ENCODE measurements at regions not wholly inside any gene's neighbourhood (a gene's known extent, or its start where the extent isn't known, plus 50 kb on each side); places are given as distances from the start of the nearest gene placed in this dataset.
"Not testable (repeated sequence)": the region's sequence is repeated elsewhere in the genome, so short reads cannot be mapped to it uniquely, and the experiment has no call there.

GRCh38 chr2:208807756-208808155, 401.2 kb downstream of the PTH2R start:
- DNase-seq = no peak

DNA sequence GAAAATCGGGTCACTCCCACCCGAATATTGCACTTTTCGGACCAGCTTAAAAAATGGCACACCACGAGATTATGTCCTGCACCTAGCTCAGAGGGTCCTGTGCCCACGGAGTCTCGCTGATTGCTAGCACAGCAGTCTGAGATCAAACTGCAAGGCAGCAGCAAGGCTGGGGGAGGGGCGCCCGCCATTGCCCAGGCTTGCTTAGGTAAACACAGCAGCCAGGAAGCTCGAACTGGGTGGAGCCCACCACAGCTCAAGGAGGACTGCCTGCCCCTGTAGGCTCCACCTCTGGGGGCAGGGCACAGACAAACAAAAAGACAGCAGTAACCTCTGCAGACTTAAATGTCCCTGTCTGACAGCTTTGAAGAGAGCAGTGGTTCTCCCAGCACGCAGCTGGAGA, 405.3 kb downstream of the PTH2R start:
- DNase-seq = not testable (repeated sequence)

GRCh38 chr2:208819190-208819589, 412.6 kb downstream of the PTH2R start:
- DNase-seq = no peak

DNA sequence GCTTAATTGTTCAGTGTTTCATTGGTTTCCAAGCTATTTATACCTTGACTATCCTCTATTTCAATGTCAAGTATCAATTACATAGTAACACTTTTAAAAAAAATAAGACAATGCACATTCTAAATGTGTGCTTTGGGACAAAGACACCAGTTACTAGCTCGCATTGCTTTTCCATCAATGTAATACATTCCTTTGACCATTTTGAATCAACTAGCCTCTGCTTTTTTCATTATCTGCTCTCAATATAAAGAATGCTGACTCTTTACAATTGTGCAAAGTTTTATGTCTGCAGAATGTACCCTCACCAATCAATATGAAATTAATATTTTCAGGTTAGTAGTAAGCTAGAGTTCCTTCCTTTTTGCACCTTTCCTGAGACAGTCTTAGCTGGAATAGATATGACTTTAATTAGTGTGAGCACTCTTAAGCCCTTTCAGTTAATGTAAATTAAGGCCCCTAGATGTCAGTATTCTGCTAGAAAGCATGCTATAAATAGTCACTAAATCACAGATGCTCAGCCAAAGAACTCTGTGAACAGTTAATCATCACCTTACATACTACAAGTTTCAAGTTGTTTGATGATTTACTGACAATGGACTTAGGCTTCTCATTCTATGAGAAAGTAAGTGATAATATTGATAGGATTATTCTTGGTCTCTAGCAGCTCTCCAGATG, 413.6 kb downstream of the PTH2R start:
- DNase-seq = peak in 1 of 2 experiments; percentile 35

GRCh38 chr2:208827109-208827508, 420.5 kb downstream of the PTH2R start:
- DNase-seq = no peak

- DNase-seq = no peak
Measured at GRCh38 chr2:208827549-208828221, 421.1 kb downstream of the PTH2R start.

- no peak for DNase-seq
Measured at GRCh38 chr2:208830203-208830602, 423.6 kb downstream of the PTH2R start.

DNA sequence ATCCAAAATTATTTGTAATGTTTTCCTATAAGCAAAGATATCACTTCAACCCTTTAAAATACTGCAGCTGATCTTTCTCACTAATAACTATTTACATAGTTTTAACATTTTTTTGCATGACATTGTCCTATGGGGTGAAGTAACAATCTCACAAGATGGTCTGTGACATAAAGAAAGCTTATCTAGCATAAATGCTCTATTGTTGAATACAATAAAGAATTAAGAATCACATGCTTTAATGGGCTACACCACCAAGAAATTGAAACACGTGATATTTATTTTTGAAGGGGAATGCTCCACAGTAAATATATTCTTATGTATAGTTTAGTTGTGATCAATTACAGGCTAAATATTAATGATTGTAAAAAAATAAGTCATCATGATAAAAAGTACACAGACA, 441.1 kb downstream of the PTH2R start:
- no peak for DNase-seq

- no peak for DNase-seq
Measured at GRCh38 chr2:208854717-208855116, 448.1 kb downstream of the PTH2R start.

DNA sequence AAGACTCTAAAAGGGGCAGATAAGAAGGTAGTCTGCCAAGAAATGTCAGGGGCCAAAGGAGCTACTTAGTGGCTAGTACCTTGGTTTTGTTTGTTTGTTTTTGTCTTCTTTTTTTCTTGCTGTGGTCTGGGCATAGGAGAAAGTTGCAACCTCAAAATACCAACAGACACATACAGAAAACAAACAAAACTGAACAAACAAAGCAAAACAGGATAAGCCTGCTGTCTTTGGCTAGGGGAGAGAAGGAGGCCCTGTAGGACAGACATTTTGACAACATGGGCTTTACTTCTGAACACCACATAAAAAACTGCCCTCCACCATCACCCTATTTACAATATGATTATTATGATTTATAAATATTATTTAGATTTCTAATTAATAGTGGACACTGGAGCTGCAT, 460.8 kb downstream of the PTH2R start:
- no peak for DNase-seq

DNA sequence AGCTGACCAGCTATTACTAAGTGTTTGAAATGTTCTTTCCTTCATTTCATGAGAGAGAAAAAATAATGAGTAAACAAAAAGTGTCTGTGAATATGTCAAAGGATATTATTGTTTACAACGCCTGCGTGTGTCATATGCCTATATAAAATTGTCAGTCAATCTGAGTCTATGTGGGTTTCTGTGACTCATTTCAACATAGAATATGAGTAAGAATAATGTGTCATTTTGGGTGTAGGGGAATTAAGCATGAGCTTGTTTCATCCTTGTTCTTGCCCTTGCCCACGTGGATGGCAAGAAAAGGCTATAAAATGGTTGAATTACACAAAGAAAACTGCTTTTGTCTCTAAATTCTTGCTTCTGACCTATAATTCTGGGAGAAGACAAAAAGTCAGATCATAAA, 466.0 kb downstream of the PTH2R start:
- no peak for DNase-seq

GRCh38 chr2:208879666-208880065, 473.1 kb downstream of the PTH2R start:
- no peak for DNase-seq

GRCh38 chr2:208880171-208880570, 473.6 kb downstream of the PTH2R start:
- no peak for DNase-seq

DNA sequence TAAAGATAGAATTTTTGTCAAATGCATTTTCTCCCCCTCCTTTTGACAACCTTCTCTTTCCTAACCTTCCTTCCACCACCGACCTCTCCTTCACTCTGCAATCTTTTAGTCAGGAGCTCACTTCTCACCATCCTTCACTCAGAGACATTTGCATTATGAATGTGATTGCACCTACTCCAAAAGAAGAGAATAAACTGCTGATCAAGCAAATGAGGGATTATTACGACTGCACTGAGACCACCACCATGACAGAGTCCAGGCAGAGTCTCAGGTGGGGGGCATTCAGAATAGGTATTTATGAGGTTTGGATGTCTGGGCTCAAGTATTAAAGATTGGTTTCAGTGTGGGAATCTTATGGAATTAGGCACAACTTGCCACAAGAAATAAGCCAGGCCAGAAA, 483.9 kb downstream of the PTH2R start:
- DNase-seq = no peak

DNA sequence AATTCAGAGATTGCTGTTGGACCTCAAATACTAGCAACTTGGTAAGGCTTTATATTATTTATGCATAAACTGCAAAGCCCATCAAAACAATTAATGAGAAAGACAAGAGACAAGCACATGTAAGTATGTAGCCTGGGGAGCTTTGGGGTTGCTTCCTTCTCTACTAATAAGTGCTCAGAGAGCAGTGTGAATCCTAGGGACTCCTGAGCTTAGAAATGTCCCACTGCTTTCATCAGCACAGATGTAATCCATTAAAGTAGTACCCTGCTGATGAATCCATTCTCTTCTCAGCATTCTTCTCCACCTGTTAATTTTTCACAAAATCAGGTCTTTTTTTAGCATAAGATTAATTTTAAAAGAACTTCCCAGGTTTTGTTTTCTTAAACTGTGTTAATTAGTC, 485.6 kb downstream of the PTH2R start:
- DNase-seq = no peak

- no peak for DNase-seq
Measured at GRCh38 chr2:208906330-208906729, 499.7 kb downstream of the PTH2R start.

DNA sequence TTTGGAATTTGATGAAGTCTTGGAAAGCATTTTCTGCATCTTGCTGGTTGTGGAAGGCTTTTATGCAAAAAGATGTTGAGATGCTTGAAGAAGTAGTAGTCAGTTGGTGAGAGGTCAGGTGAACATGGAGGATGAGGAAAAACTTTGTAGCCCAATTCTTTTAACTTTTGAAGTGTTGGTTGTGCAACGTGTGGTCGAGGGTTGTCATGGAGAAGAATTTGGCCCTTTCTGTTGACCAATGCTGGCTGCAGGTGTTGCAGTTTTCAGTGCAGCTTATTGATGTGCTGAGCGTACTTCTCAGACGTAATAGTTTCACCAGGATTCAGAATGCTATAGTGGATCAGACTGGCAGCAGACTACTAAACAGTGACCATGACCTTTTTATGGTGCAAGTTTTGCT, 508.4 kb upstream of the MAP2 start:
- no peak for DNase-seq

- no peak for DNase-seq
Measured at GRCh38 chr2:208916881-208917280, 507.0 kb upstream of the MAP2 start.

GRCh38 chr2:208921358-208921757, 502.5 kb upstream of the MAP2 start:
- DNase-seq = not testable (repeated sequence)

- no peak for DNase-seq
Measured at GRCh38 chr2:208927867-208928266, 496.0 kb upstream of the MAP2 start.

- DNase-seq = no peak
Measured at GRCh38 chr2:208929139-208929864, 494.5 kb upstream of the MAP2 start.

- DNase-seq = no peak
Measured at GRCh38 chr2:208929894-208930427, 493.9 kb upstream of the MAP2 start.

DNA sequence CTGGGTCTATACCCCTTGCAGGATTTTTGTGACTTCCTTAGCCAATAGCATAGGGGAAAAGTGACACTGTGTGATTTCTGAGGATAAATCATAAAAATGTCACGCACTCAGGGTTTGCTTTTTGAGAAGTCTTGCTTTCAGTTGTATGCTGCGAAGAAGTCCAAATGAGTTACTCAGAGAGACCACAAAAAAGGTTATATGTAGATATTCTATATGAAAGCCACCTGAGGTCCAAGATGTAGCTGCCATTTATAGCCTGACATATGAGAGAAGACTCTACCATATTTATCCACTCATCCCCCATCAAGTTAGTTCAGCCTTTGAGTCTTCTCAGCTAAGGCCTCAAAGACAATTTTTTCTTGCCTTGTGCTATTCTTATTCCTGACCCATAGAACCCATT, 488.3 kb upstream of the MAP2 start:
- DNase-seq = no peak

DNA sequence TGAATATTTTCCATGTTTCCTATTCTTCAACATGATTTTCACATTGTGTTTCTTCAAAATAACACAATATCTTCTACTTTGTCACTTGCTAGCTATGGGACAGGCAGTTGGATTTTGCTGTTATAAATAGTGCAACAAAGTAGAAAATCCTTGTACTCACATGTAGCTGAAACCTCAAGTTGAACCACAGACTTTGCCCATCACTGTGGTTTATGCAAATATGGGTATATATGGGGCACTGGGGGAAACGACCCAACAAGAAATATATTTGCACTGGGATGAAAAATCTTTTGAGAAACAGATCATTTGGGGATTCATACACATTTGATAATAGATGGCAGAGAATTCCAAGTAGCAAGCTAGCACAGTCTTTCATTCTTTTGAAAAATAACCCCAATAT, 486.3 kb upstream of the MAP2 start:
- no peak for DNase-seq

All from AML-193 (cell line).